ENCODE measurements at regions not wholly inside any gene's neighbourhood (a gene's known extent, or its start where the extent isn't known, plus 50 kb on each side); places are given as distances from the start of the nearest gene placed in this dataset.
A peak's percentile ranks its signal among the peaks of the same experiment; 100 is the strongest.

- no peak for DNase-seq (ENCODE audit: low read depth in 3 of 3)
Observed at GRCh38 chr12:91852634-91853033, 293.0 kb downstream of the BTG1 start.

GRCh38 chr12:91851741-91852477, 293.7 kb downstream of the BTG1 start:
- DNase-seq (ENCODE audit: low read depth in 3 of 3), result no peak

GRCh38 chr12:91846466-91847055, 299.1 kb downstream of the BTG1 start:
- DNase-seq (ENCODE audit: low read depth in 3 of 3), result no peak

- DNase-seq (ENCODE audit: low read depth in 3 of 3), result no peak
Observed at GRCh38 chr12:91845365-91845764, 300.3 kb downstream of the BTG1 start.

DNA sequence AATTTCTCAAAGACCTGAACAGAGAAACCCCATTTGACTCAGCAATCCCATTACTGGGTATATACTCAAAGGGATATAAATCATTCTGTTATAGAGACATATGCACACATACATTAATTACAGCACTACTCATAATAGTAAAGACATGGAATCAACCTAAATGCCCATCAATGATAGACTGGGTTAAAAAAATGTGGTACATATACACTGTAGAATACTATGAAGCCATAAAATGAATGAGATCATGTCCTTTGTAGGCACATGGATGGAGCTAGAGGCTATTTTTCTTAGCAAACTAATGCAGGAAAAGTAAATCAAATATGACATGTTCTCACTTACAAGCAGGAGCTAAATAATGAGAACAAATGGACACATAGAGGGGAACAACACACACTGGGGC, 303.8 kb downstream of the BTG1 start:
- no peak for DNase-seq (ENCODE audit: low read depth in 3 of 3)

DNA sequence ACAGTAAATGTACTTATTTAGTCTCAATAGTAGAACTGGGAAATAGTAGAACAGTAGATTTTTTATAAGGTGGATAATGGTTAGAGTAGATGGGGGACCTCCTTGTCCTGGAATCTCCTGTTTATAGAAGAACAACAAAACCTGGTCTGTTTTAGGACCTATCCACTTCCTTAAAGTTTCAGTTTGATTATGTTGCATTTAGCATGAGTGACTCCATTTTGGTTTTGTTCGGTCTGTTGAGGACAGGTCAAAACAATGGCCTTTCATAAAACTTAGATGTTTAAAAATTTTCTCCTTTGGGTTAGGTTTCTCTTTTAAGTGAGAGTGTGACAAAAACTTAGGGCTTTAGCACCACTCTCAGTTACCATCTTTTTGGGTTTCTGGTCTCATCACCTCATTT, 308.9 kb downstream of the BTG1 start:
- DNase-seq (ENCODE audit: low read depth in 3 of 3), result no peak

GRCh38 chr12:91836264-91836663, 309.4 kb downstream of the BTG1 start:
- DNase-seq (ENCODE audit: low read depth in 3 of 3), result no peak

DNA sequence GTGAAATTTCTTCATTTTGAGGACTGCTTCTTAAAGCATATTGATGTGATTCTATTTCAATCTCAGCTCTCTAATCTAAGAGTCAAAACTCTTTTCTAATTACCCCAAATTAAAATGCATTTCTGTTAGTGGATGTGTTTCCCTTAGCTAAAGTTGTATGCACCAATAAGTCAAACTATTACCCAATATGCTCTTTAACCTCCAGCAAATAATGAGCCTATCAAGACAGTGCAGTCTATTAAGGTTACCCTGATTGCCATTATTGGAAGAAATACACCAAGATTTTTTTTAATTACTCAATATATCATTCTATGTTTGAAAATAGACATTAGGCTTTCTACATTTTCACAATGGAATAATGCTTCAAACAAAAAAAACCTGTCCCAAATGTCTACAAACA, 310.0 kb downstream of the BTG1 start:
- DNase-seq (ENCODE audit: low read depth in 3 of 3), result no peak

DNA sequence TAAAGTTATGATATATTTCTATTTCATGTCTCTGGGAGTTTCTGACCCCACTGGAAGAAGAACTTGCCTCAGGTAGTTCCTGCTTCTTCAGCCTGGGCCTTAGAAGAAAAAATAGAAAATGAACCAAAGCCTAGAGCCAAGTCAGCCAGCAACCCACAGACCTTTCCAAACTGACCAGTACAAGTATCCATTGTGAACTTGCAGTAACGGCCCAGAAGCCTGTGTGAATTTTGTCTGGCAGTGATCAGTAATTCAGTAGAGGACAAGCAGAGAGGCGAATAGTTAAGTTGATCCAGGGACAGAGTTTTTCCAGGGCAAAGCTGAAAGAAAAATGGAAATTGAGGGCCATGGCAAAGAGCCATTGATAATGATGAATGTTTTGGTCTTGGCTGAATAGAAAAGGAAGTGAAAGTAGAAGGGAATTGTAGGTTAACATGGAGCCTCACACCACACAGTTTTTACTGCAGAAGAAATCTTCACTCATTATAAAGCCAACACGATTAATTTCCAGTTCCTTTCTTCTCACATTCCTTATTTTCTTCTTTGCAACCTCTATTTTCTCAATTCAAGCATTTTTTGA, 311.8 kb downstream of the BTG1 start:
- no peak for DNase-seq (ENCODE audit: low read depth in 3 of 3)

DNA sequence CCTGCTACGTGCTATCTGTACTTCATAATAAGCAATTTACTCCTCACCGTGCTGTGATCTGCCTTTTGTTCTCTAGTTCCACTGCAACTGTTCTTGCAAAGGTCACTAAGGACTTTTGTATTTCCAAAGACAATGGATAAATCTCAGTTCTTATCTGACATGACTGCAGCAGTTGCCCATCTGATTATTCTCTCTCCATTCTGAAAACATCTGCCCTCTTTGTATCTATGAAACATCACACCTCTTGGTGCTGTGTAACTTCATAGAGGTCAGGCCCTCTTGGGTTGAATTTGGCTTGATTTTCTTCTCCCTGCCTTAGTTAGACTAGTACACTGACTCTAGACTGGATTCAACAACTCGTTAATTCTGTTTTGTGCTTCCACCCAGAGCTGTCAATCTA, 319.6 kb downstream of the BTG1 start:
- no peak for DNase-seq (ENCODE audit: low read depth in 3 of 3)

DNA sequence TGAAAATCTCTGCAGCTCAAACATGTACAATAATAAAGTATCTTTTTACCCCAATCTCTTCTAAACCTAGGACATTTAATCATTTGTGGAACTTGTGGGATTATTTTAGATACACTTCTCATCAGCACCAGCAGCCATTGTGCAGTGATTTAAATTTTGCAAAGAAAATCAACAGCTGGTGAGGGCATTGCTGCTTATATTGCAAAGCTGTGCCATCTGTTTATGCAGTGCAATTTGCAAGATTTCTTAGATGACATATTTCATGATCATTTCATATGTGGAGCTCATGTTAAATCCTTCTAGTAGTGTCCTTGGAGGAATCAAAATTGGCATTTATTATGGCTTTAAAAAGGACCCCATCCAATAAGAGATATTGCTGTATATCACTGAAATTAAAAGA, 320.7 kb downstream of the BTG1 start:
- no peak for DNase-seq (ENCODE audit: low read depth in 3 of 3)

GRCh38 chr12:91819132-91819447, 326.6 kb downstream of the BTG1 start:
- no peak for DNase-seq (ENCODE audit: low read depth in 3 of 3)

DNA sequence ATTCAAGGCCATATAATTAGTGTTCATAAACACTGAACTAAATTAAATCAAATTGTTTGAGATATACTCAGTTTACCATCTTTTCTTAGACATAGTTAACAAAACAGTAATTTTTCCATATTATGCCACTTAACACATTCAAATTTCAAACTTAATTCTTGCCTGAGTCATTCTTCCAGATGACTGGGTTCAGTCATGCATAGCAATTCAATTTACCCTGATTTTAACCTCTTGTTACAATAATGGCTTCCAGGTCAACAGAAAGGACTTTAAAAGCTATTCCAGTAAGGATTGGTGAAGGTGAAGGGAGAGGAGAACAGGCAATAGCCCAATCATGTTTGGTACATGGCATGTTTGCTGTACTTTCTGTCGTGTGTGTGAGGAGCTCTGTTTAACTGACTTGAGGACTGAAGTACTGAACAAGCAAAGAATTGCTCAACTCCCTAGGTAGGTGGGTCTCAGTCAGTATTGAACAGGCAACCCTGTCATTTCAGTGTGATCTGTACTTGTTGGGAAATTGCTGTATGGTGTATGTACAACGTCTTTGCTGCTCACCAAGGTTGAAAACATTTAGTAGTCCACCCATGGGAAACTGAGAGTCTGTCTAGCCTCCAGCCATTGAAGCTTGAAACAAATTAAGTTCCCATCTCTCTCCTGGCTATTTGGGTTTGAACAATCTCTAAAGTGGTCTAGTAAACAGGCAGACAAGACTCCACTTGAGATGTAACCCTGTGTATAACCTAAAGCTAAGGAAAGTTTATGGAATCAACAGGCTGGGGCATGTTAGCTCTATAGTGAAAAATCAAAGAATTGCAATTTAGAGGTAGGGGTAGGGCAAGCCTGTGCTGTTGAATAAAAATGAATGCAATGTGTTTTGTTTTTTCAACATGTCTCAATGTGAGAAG, 327.2 kb downstream of the BTG1 start:
- DNase-seq (ENCODE audit: low read depth in 3 of 3), result no peak

GRCh38 chr12:91817517-91817916, 328.1 kb downstream of the BTG1 start:
- DNase-seq (ENCODE audit: low read depth in 3 of 3), result no peak

GRCh38 chr12:91813701-91814100, 331.9 kb downstream of the BTG1 start:
- DNase-seq (ENCODE audit: low read depth in 3 of 3), result no peak

- peak; percentile 28 to 71 (median 41) for DNase-seq (ENCODE audit: low read depth in 3 of 3)
Observed at GRCh38 chr12:91811481-91812287, 334.0 kb downstream of the BTG1 start.

DNA sequence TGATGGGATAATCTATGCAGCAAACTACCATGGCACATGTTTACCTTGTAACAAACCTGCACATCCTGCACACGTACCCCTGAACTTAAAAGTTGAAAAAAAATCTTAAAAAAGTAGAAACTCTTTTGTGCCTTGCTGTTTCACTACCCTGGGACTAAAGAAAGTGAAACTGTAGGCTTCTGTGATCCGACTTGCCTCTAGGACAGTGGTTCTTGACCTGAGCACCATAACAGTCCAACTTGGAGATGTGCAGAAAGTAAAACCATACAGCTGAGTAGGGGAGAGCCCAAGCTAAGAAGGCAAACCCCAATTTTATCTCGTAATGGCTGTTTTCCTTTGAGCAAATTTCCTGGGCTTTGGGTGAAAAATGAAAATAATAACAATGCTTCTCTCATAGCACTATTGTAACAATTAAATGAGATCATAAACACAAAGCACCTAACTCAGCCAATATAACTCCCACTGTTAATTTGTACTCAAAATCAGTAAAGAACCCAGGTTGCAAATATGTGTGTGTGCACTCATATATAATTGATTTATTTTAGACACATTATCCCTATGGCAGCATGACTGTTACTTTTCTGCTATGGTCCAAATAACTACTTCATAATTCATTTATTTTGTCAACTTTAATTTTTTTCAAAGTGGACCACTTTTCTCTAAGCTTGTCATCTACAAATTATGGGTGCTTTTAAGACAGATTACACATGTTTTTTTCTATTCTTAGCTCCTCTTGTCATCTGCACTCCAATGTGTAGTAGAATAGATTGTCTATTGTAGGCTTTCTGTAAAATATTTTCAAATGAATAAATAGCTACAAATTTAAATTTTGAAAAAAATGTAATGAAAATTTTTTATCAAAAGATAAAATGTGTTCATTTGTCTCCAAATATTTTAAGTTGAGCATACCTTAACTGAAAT, 334.9 kb downstream of the BTG1 start:
- no peak for DNase-seq (ENCODE audit: low read depth in 3 of 3)

- no peak for DNase-seq (ENCODE audit: low read depth in 3 of 3)
Observed at GRCh38 chr12:91810077-91810476, 335.6 kb downstream of the BTG1 start.

GRCh38 chr12:91805031-91805430, 340.6 kb downstream of the BTG1 start:
- DNase-seq (ENCODE audit: low read depth in 3 of 3), result no peak

- DNase-seq (ENCODE audit: low read depth in 3 of 3), result no peak
Observed at GRCh38 chr12:91804533-91804932, 341.1 kb downstream of the BTG1 start.

GRCh38 chr12:91801048-91801447, 344.6 kb downstream of the BTG1 start:
- no peak for DNase-seq (ENCODE audit: low read depth in 3 of 3)
